Adrenal gland (tissue), 9 donors: ENCODE measurements at regions not wholly inside any gene's neighbourhood (a gene's known extent, or its start where the extent isn't known, plus 50 kb on each side); places are given as distances from the start of the nearest gene placed in this dataset.
"Not testable (repeated sequence)": the region's sequence is repeated elsewhere in the genome, so short reads cannot be mapped to it uniquely, and the experiment has no call there.

Experiments
- DNase-seq, 7 donors: peaks; one replicate each; pipeline ENCODE4 v3.0.0-alpha.2; 2019 to 2020
- H3K27ac ChIP-seq, 5 donors: fragments of 200-600 bp; sonication (generic) in 4 of 5; 1 replicate in 3 of 5; 2 replicates in 2 of 5; pipeline versions ENCODE4 v1.5.1 to v1.8.0; 2016 to 2020; ENCODE audit warnings: mild to moderate bottlenecking in 1 of 5
- H3K27me3 ChIP-seq: fragments of 200-600 bp; 2 replicates; pipeline ENCODE4 v1.8.0; 2021
- H3K36me3 ChIP-seq, 2 donors: fragments of 200-600 bp; replicated peaks in 1 of 2; 1 replicate in 1 of 2; 2 replicates in 1 of 2; pipeline versions ENCODE4 v1.5.1 to v1.8.0; 2018 to 2022
- H3K4me1 ChIP-seq, 2 donors: fragments of 200-600 bp; replicated peaks in 1 of 2; 1 replicate in 1 of 2; 2 replicates in 1 of 2; pipeline versions ENCODE4 v1.5.1 to v1.8.0; 2018 to 2021
- H3K4me3 ChIP-seq, 4 donors: fragments of 200-600 bp; sonication (generic) in 3 of 4; one replicate each; pipeline ENCODE4 v1.5.1; 2016 to 2018
- H3K9me3 ChIP-seq, 3 donors: fragments of 200-600 bp; sonication (generic) in 1 of 3; replicated peaks in 1 of 3; 1 replicate in 2 of 3; 2 replicates in 1 of 3; pipeline versions ENCODE4 v1.5.1 to v1.8.0; 2016 to 2021
- POLR2A ChIP-seq, 2 donors: fragments of 450-650 bp; IDR thresholded peaks; one replicate each; pipeline ENCODE4 v1.6.1; 2017; ENCODE audit warnings: antibody characterized with exemption in 2 of 2, mild to moderate bottlenecking in 2 of 2, moderate library complexity in 1 of 2
- WGBS, 4 donors: extraction: QIAGEN DNeasy Blood & Tissue Kit in 2 of 4; methylation state at CpG; one replicate each; pipeline versions ENCODE4 v1.1.5 to v1.1.7; 2013 to 2017; 5-methylcytosine and 5-hydroxymethylcytosine counted together
- intact Hi-C, 2 donors: fragments of 100-400 bp; cut with DNase I; formaldehyde crosslinking; loops; one replicate each; pipeline versions ENCODE4 v1.14.1 to v1.15.0; 2022 to 2023
- TF ChIP-seq, protein P1 (sequence below), 6 experiments: fragments of 450-650 bp in 4 of 6; fragments of 200-600 bp in 2 of 6; sonication (generic) in 1 of 6; IDR thresholded peaks; 1 replicate in 5 of 6; 2 replicates in 1 of 6; pipeline versions ENCODE4 v1.5.1 to v1.8.0; 2016 to 2021; ENCODE audit warnings: antibody characterized with exemption in 6 of 6, mild to moderate bottlenecking in 2 of 6, moderate library complexity in 1 of 6
- donor health status: healthy with polysubstance abuse.
- donor health status: Bipolar disorder and iron deficiency.
- donor health status: DM: yes; HTN: yes; CAD: no.
- donor health status: DM: no; HTN: no; CAD: no.
- donor health status: DM: no; HTN: no; CAD: no.

DNA sequence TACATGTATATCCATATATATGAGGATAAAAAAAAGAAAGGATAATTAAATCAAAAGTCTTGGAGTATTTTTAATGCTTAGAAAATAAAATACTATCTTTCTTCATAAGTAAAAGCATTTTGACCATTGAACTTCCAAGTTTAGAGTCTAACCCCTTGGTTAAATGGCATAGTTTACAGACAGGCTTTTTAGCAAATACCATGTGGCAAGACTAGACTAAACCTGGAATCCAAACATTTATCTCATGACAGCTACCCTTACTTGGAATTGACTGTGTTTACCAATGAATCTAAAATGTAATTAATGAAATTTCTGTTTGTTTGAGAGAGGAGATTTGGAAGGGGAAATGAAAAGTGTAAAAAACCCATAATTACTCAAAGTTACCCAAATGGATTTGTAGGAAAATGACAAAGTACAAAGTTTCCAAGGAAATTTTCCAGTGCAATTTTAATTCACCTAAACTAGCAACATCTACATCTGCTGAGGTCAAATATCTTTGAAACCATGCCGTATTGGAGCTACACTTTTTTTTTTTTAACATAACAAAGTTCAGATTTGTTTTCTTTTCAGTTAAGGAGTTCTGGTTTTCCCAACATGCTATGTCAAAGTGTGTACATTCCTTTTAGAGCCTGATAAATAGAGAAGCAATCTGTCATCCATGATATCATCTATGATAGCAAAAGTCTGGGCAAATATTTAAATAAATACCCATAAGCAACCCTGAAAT, 272.1 kb upstream of the DAB2 start:
- H3K9me3 ChIP-seq: no peaks in the 10 kb centered on the region
- intact Hi-C loops: no loop called here
- no peak for DNase-seq
- 22 to 48% (median 37%) methylated on average over 1 of the region's 1 CpG for WGBS, 4 donors
- H3K36me3 ChIP-seq: no peaks in the 10 kb centered on the region
- TF ChIP-seq, protein P1, sequence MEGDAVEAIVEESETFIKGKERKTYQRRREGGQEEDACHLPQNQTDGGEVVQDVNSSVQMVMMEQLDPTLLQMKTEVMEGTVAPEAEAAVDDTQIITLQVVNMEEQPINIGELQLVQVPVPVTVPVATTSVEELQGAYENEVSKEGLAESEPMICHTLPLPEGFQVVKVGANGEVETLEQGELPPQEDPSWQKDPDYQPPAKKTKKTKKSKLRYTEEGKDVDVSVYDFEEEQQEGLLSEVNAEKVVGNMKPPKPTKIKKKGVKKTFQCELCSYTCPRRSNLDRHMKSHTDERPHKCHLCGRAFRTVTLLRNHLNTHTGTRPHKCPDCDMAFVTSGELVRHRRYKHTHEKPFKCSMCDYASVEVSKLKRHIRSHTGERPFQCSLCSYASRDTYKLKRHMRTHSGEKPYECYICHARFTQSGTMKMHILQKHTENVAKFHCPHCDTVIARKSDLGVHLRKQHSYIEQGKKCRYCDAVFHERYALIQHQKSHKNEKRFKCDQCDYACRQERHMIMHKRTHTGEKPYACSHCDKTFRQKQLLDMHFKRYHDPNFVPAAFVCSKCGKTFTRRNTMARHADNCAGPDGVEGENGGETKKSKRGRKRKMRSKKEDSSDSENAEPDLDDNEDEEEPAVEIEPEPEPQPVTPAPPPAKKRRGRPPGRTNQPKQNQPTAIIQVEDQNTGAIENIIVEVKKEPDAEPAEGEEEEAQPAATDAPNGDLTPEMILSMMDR (IDR thresholded peaks at IDR 0.05): no peak
- TF ChIP-seq POLR2A (IDR thresholded peaks at IDR 0.05): no peak
- H3K4me1 ChIP-seq: no peaks in the 10 kb centered on the region
- no peak overlapping the region for H3K4me3 ChIP-seq
- H3K27ac ChIP-seq: no peak overlapping the region
- H3K27me3 ChIP-seq: no peaks in the 10 kb centered on the region

DNA sequence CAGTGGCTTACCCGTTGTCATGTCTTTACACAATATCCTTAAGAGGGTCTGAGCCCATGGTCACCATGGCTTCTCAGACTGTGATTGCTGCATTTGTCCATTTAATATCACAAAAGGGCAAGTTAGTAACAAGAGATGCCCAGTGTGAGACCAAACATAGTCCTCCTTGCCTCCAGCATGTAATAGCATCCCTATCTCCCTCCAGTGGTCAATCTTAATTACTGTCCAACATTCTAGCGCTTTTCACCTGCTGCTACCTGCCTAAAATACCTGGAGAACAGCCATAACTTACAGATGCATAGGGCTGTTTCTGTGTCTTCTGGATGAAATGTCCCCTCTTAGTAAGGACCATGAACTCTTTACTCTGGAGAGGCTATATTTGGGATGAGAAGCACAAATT, 267.2 kb upstream of the DAB2 start:
- WGBS, 4 donors: 50 to 72% (median 68%) methylated on average over 2 of the region's 2 CpGs
- H3K27ac ChIP-seq: no peak overlapping the region
- no peaks in the 10 kb centered on the region for H3K27me3 ChIP-seq
- H3K4me1 ChIP-seq: no peaks in the 10 kb centered on the region
- no peak for TF ChIP-seq POLR2A (IDR thresholded peaks at IDR 0.05)
- TF ChIP-seq, protein P1 (IDR thresholded peaks at IDR 0.05): no peak
- DNase-seq: no peak
- H3K4me3 ChIP-seq: no peak overlapping the region
- no peaks in the 10 kb centered on the region for H3K36me3 ChIP-seq
- intact Hi-C loops: no loop called here
- H3K9me3 ChIP-seq: no peaks in the 10 kb centered on the region

GRCh38 chr5:39691136-39691535, 266.4 kb upstream of the DAB2 start:
- no peak for DNase-seq
- H3K9me3 ChIP-seq: no peaks in the 10 kb centered on the region
- WGBS, 4 donors: 88 to 92% (median 91%) methylated on average over 1 of the region's 1 CpG
- intact Hi-C loops: no loop called here
- H3K4me1 ChIP-seq: no peaks in the 10 kb centered on the region
- H3K27me3 ChIP-seq: no peaks in the 10 kb centered on the region
- H3K36me3 ChIP-seq: no peaks in the 10 kb centered on the region
- no peak overlapping the region for H3K27ac ChIP-seq
- TF ChIP-seq POLR2A (IDR thresholded peaks at IDR 0.05): no peak
- TF ChIP-seq, protein P1 (IDR thresholded peaks at IDR 0.05): no peak
- no peak overlapping the region for H3K4me3 ChIP-seq

- Histone ChIP-seq H3K9me3 (no peaks in the 10 kb centered on the region), H3K36me3 (no peaks in the 10 kb centered on the region), H3K4me1 (no peaks in the 10 kb centered on the region), H3K27me3 (no peaks in the 10 kb centered on the region), H3K4me3 (no peak overlapping the region), H3K27ac (no peak overlapping the region)
- TF ChIP-seq, protein P1 (IDR thresholded peaks at IDR 0.05): no peak
- no peak for TF ChIP-seq POLR2A (IDR thresholded peaks at IDR 0.05)
- no peak for DNase-seq
- intact Hi-C loops: no loop called here
Observed at GRCh38 chr5:39689919-39690318, 265.1 kb upstream of the DAB2 start.

DNA sequence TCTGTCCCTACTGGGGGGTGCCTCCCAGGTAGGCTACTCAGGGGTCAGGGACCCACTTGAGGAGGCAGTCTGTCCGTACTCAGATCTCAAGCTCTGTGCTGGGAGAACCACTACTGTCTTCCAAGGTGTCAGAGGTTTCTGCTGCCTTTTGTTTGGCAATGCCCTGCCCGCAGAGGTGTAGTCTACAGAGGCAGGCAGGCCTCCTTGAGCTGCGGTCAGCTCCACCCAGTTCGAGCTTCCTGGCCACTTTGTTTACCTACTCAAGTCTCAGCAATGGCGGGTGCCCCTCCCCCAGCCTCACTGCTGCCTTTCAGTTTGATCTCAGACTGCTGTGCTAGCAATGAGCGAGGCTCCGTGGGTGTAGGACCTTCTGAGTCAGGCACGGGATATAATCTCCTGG, 263.1 kb upstream of the DAB2 start:
- H3K4me3 ChIP-seq, H3K27me3 ChIP-seq, H3K4me1 ChIP-seq, H3K9me3 ChIP-seq, H3K36me3 ChIP-seq, DNase-seq, intact Hi-C loops, H3K27ac ChIP-seq: not testable (repeated sequence)
- 83 to 93% (median 91%) methylated on average over 6 to 8 of the region's 8 CpGs for WGBS, 4 donors
